GM10248 (cell line): ENCODE measurements at regions not wholly inside any gene's neighbourhood (a gene's known extent, or its start where the extent isn't known, plus 50 kb on each side); places are given as distances from the start of the nearest gene placed in this dataset.

Experiments used
- CTCF ChIA-PET: fragments of 300-600 bp; sonication (Branson Sonifier 250); formaldehyde crosslinking; extraction: SDS; loops from one replicate; lab custom pipeline; 2021; ENCODE audit warnings: antibody characterized with exemption; lab: Yijun Ruan, JAX
- POLR2A ChIA-PET: fragments of 350-650 bp; sonication (Branson Sonifier 250); formaldehyde crosslinking; extraction: SDS; loops from one replicate; lab custom pipeline; 2020; ENCODE audit warnings: antibody characterized with exemption; lab: Yijun Ruan, JAX
- DNase-seq: peaks from one replicate; pipeline ENCODE4 v3.0.0; 2012; ENCODE audit errors: extremely low spot score
- TF ChIP-seq, protein P1 (sequence below): IDR thresholded peaks from 2 replicates; pipeline ENCODE4 v1.5.1; 2012; ENCODE audit warnings: mild to moderate bottlenecking, low read depth; ENCODE audit errors: extremely low read depth, missing control alignments, control extremely low read depth

DNA sequence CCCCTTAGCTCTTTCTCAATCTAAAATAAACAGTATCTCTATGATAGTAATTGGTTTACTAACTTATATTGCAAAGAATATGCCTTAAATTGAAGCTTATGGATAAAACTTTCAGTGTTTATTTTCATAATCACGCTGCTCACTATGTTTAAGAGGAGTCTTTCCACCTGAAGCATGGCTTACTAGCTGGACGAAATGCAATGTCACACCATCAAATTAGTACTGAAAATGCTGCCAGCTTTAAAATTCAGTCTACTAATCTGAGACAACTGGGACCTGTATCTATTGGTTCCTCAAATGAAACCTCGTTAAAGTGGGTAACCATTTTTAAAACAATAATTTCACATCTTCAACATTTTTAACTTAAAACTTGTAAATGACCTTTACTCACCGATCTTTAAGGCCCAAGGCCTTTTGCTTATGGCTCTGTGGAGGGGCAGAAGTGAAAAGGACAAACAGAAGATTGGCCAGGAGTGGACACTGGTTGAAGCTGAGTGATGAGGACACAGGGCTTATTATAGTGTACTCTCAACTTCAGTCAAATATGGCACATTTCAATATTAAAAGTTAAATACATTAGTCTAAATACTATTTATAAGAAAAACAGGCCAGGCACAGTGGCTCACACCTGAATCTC is 212.8 kb upstream of the WSB1 start:
- POLR2A ChIA-PET: no interaction called here
- no peak for DNase-seq
- CTCF ChIA-PET: interaction anchor here (1.2 to 1.5 kb wide), 3 partner anchors 10 kb away, joined by 3 to 4 read pairs (median 3); no protein-coding TSS in a partner anchor
- TF ChIP-seq, protein P1, sequence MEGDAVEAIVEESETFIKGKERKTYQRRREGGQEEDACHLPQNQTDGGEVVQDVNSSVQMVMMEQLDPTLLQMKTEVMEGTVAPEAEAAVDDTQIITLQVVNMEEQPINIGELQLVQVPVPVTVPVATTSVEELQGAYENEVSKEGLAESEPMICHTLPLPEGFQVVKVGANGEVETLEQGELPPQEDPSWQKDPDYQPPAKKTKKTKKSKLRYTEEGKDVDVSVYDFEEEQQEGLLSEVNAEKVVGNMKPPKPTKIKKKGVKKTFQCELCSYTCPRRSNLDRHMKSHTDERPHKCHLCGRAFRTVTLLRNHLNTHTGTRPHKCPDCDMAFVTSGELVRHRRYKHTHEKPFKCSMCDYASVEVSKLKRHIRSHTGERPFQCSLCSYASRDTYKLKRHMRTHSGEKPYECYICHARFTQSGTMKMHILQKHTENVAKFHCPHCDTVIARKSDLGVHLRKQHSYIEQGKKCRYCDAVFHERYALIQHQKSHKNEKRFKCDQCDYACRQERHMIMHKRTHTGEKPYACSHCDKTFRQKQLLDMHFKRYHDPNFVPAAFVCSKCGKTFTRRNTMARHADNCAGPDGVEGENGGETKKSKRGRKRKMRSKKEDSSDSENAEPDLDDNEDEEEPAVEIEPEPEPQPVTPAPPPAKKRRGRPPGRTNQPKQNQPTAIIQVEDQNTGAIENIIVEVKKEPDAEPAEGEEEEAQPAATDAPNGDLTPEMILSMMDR: no peak

DNA sequence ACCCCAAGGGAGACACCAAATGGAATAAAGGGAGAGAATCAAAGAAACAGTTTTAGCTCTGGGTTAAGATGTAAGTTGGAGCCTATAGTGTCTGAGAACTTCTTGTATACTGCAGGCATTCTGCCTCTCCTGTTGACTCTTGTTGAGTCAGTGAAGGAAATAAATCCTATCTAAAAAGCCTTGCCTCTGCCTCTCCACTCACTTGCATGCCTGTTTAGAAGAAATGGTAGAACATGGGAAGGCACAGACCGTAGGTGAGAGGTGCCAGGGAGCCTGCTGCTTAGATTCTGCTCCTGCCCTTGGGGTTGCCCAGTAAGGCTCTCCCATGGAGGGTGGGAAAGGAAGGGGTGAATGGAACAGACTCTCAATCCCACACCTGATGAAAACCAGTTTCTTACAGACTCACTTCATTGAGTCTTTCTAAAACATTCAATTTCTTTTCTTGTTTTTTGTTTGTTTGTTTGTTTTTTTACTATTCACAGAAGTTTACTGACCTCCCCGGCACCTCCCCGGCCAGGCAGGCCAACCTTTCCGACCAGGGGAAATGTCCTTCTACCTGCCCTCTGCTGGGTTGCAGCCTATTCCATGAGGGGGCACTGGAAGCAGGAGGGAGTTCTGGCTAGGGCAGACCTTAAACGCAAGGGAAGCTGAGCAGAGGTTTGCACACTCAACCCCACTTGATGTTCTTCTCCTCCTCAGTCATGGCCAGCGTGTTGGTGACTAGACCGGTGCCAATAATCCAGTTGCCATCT is 211.7 kb upstream of the WSB1 start:
- no peak for DNase-seq
- TF ChIP-seq, protein P1: no peak
- ChIA-PET CTCF (interaction anchor here (1.2 to 1.5 kb wide), 2 partner anchors 9 to 11 kb away, joined by 3 to 4 read pairs; no protein-coding TSS in a partner anchor), POLR2A (no interaction called here)

DNA sequence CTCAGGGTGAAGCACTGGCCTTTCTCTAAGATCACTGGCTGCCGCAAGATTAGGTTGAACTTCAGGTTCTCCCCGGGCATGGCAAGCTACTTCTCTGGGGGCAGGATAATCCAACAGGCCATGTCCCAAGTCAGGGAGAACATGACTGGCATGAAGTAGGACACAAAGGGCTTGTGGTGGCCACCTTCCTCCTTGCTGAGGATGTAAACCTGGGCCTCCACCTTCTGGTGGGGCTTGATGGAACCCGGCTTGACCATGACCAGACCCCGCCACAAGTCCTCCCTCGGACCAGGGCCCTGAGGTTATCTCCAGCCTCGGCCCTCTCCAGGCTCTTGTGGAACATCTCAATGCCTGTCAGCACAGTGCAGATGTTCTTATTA is 211.1 kb upstream of the WSB1 start:
- POLR2A ChIA-PET: no interaction called here
- CTCF ChIA-PET: no interaction called here
- TF ChIP-seq, protein P1: no peak
- no peak for DNase-seq

DNA sequence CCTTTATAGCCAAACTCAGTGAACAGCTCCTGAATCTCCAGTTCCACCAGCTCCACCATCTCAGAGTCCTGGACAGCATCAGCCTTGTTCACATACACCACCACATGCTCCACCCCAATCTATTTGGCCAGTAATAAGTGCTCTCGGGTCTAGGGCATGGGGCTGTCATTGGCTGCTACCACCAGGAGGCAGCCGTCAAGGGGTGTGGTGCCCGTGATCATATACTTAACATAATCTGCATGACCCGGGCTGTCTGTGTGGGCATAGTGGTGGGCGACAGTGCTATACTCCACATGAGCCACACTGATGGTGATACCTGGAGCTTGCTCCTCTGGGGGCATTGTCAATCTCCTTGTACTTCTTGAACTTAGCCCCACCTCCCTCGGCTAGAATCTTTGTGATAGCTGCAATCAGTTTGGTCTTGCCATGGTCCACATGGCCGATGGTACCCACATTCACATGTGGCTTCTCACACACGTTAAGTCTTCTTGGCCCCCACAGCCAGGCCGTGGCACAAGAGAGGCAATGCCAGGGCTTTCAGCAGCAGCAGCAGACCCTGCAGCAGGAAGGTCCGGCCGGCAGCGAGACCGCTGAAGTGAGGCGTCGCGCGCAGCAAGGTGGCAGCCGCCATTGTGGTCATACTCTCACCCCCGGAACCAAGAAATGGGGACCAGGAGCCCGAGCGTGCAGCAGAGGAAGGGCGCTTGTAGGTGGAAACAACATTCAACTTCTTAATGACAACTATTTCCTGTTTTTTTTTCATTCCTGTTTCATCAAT is 210.3 kb upstream of the WSB1 start:
- CTCF ChIA-PET: no interaction called here
- TF ChIP-seq, protein P1: no peak
- DNase-seq: no peak
- POLR2A ChIA-PET: no interaction called here

DNA sequence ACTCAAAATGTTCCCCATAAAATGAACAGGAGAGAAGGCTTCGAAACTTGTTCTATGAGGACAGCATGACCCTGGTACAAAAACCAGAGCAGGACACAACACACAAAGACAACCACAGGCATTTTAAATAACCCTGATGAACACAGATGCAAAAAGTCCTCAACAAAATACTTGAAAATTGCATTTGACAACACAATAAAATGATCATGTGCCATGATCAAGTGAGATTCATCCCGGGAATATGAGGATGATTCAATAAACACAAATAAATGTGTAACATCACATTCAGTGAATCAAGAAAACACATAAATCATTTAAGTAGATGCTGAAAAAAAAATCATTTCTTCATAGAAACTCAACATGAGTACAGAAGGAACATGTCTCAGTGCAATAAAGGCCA is 208.4 kb upstream of the WSB1 start:
- DNase-seq: no peak
- CTCF ChIA-PET: interaction anchor here (2.2 kb wide), 1 partner anchor 11 kb away, joined by 7 read pairs; no protein-coding TSS in a partner anchor
- TF ChIP-seq, protein P1: no peak
- POLR2A ChIA-PET: no interaction called here

DNA sequence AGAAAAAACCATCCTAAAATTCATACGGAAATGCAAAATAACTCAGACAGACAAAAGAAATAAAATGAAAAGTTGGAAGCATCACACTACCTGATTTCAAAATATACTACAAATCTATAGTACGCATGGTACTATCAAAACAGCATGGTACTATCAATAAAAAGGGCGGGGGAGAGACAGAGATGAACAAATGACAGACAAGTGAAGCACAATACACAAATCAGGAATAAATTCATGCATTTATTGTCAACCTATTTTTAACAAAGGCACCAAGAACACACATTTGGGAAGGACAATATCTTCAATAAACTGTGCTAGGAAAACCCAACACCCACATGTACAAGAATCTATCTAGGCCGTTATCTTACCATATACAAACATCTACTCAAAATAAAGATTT is 207.4 kb upstream of the WSB1 start:
- POLR2A ChIA-PET: no interaction called here

More for the DNA sequence above, 207.4 kb upstream of the WSB1 start:
- DNase-seq: no peak
- CTCF ChIA-PET: interaction anchor here (2.2 kb wide), 1 partner anchor 12 kb away, joined by 7 read pairs; no protein-coding TSS in a partner anchor
- TF ChIP-seq, protein P1: no peak
